DND-41 (cell line): ENCODE measurements at regions not wholly inside any gene's neighbourhood (a gene's known extent, or its start where the extent isn't known, plus 50 kb on each side); places are given as distances from the start of the nearest gene placed in this dataset.

Experiments
- ATAC-seq: fragments of 200-7000 bp; cut with Tn5 transposase; 3 replicates; pipeline ENCODE4 v1.9.1; 2021; ENCODE audit warnings: low read depth; ENCODE audit not compliant: insufficient read depth
- DNase-seq: peaks from one replicate; pipeline ENCODE4 v3.0.0-alpha.2; 2020
- H2AFZ ChIP-seq: 2 replicates; pipeline ENCODE4 v1.6.0; 2012; ENCODE audit warnings: low read depth, low read length
- H3K27ac ChIP-seq: 2 replicates; pipeline ENCODE4 v1.5.1; 2012; ENCODE audit warnings: low read length, inconsistent platforms
- H3K27me3 ChIP-seq: fragments of 200-600 bp; sonication (generic); 2 replicates; pipeline ENCODE4 v1.6.0; 2012; ENCODE audit warnings: low read length, mild to moderate bottlenecking, inconsistent platforms; ENCODE audit not compliant: insufficient read depth, poor library complexity
- H3K36me3 ChIP-seq: 2 replicates; pipeline ENCODE4 v1.5.1; 2012; ENCODE audit warnings: low read length, inconsistent platforms; ENCODE audit not compliant: insufficient read depth
- H3K4me1 ChIP-seq: 2 replicates; pipeline ENCODE4 v1.5.1; 2012; ENCODE audit warnings: mild to moderate bottlenecking, low read length; ENCODE audit not compliant: insufficient read depth
- H3K4me2 ChIP-seq: 2 replicates; pipeline ENCODE4 v1.6.0; 2012; ENCODE audit warnings: mild to moderate bottlenecking, moderate library complexity, low read length, inconsistent platforms; ENCODE audit not compliant: insufficient read depth
- H3K4me3 ChIP-seq, 2 experiments: fragments of 200-600 bp in 1 of 2; shearing (Covaris generic) in 1 of 2; 2 replicates each; pipeline ENCODE4 v1.5.1; 2012 to 2016; ENCODE audit warnings: inconsistent platforms in 2 of 2, low read length in 2 of 2, mild to moderate bottlenecking in 2 of 2, low read depth in 1 of 2, moderate library complexity in 1 of 2
- H3K79me2 ChIP-seq: 2 replicates; pipeline ENCODE4 v1.6.0; 2012; ENCODE audit warnings: low read length, inconsistent platforms; ENCODE audit not compliant: insufficient read depth
- H3K9ac ChIP-seq: 2 replicates; pipeline ENCODE4 v1.6.0; 2012; ENCODE audit warnings: low read depth, mild to moderate bottlenecking, inconsistent platforms, low read length, moderate library complexity
- H3K9me3 ChIP-seq: 2 replicates; pipeline ENCODE4 v1.5.1; 2012; ENCODE audit warnings: low read length, moderate library complexity, mild to moderate bottlenecking, inconsistent platforms; ENCODE audit not compliant: insufficient read depth, severe bottlenecking
- H4K20me1 ChIP-seq: 2 replicates; pipeline ENCODE4 v1.6.0; 2012; ENCODE audit warnings: low read length; ENCODE audit not compliant: insufficient read depth
- EZH2 ChIP-seq: IDR thresholded peaks from 3 replicates; pipeline ENCODE4 v1.6.1; 2012; ENCODE audit warnings: borderline replicate concordance, low read depth, mild to moderate bottlenecking, moderate library complexity, low read length, inconsistent platforms; ENCODE audit not compliant: severe bottlenecking
- TF ChIP-seq, protein P1 (sequence below): IDR thresholded peaks from 2 replicates; pipeline ENCODE4 v1.5.1; 2012; ENCODE audit warnings: borderline replicate concordance, low read length, moderate library complexity, mild to moderate bottlenecking; ENCODE audit not compliant: poor library complexity, severe bottlenecking; ENCODE audit errors: extremely low read depth

DNA sequence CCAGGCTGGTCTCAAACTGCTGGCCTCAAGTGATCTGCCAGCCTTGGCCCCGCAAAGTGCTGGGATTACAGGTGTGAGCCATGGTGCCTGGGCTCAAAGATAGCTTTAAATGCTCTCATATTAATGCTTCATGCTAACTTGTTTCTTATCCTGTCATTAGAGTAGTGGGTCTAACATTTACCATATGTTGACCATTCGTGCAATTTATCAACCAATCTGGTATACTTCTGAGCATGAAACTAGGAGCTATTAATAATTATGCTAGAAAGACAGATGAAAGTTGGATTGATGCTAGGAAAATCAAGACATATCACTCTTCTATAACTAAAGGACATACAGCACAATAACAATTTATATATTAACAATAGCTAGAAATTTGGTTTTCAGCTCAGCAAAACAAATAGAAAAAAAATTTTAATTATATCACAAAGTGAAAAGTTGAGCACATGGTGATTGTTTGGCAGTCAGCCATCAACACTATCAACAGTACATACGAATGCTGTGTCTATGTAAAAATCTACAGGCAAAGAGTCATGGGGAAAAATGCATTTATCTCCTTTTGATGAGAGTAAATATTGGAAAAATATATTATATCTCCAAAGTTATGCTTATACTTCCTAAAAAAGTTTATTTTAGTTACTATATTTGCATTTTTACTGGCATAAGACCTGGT lies 112.1 kb upstream of the ABCB5 start:
- Histone ChIP-seq H3K27ac (no peak overlapping the region), H4K20me1 (no peaks in the 10 kb centered on the region), H3K4me1 (no peaks in the 10 kb centered on the region), H2AFZ (no peak overlapping the region), H3K36me3 (no peaks in the 10 kb centered on the region), H3K4me2 (no peak overlapping the region), H3K4me3 (no peak overlapping the region), H3K79me2 (no peaks in the 10 kb centered on the region), H3K9me3 (no peaks in the 10 kb centered on the region), H3K9ac (no peak overlapping the region), H3K27me3 (no peaks in the 10 kb centered on the region)
- ATAC-seq (no peak), DNase-seq (no peak)
- TF ChIP-seq, protein P1, sequence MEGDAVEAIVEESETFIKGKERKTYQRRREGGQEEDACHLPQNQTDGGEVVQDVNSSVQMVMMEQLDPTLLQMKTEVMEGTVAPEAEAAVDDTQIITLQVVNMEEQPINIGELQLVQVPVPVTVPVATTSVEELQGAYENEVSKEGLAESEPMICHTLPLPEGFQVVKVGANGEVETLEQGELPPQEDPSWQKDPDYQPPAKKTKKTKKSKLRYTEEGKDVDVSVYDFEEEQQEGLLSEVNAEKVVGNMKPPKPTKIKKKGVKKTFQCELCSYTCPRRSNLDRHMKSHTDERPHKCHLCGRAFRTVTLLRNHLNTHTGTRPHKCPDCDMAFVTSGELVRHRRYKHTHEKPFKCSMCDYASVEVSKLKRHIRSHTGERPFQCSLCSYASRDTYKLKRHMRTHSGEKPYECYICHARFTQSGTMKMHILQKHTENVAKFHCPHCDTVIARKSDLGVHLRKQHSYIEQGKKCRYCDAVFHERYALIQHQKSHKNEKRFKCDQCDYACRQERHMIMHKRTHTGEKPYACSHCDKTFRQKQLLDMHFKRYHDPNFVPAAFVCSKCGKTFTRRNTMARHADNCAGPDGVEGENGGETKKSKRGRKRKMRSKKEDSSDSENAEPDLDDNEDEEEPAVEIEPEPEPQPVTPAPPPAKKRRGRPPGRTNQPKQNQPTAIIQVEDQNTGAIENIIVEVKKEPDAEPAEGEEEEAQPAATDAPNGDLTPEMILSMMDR = no peak
- no peak for TF ChIP-seq EZH2

GRCh38 chr7:20504060-20504459 lies 111.4 kb upstream of the ABCB5 start:
- Histone ChIP-seq H3K9ac (no peak overlapping the region), H3K4me1 (no peaks in the 10 kb centered on the region), H2AFZ (no peak overlapping the region), H3K9me3 (no peaks in the 10 kb centered on the region), H3K36me3 (no peaks in the 10 kb centered on the region), H3K4me3 (no peak overlapping the region), H3K27me3 (no peaks in the 10 kb centered on the region), H3K4me2 (no peak overlapping the region), H3K79me2 (no peaks in the 10 kb centered on the region), H4K20me1 (no peaks in the 10 kb centered on the region), H3K27ac (no peak overlapping the region)
- no peak for DNase-seq
- ATAC-seq = no peak
- TF ChIP-seq, protein P1 = no peak
- TF ChIP-seq EZH2 = no peak

DNA sequence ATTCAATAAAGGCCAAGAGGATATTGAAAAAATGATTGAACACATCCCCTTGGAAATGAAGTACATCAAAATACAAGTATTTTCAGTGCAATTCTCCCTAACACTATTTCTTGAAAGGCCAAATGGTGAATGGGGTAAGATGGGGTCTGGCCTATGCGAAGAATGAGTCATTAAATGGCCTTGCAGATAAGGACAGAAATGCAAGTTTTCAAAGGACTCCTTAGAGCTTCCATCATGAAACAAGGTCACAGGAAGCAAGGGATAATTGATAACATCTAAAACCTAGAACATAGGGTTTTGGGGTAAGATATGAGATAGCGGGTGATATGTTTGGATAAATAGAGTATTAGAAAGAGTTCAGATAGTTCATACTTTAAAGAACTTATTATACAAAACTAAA lies 109.3 kb upstream of the ABCB5 start:
- no peaks in the 10 kb centered on the region for H3K4me1 ChIP-seq
- H3K4me3 ChIP-seq = no peak overlapping the region
- no peaks in the 10 kb centered on the region for H4K20me1 ChIP-seq
- ATAC-seq = no peak
- H3K4me2 ChIP-seq = no peak overlapping the region
- H3K27ac ChIP-seq = no peak overlapping the region
- H2AFZ ChIP-seq = no peak overlapping the region
- no peaks in the 10 kb centered on the region for H3K79me2 ChIP-seq
- H3K36me3 ChIP-seq = no peaks in the 10 kb centered on the region
- no peak for DNase-seq
- H3K9ac ChIP-seq = no peak overlapping the region
- TF ChIP-seq, protein P1 = no peak
- TF ChIP-seq EZH2 = no peak
- no peaks in the 10 kb centered on the region for H3K27me3 ChIP-seq
- H3K9me3 ChIP-seq = no peaks in the 10 kb centered on the region

GRCh38 chr7:20507157-20507556 lies 108.3 kb upstream of the ABCB5 start:
- Histone ChIP-seq H3K4me2 (no peak overlapping the region), H3K9ac (no peak overlapping the region), H3K27me3 (no peaks in the 10 kb centered on the region), H3K4me1 (no peaks in the 10 kb centered on the region), H3K36me3 (no peaks in the 10 kb centered on the region), H3K79me2 (no peaks in the 10 kb centered on the region), H3K9me3 (no peaks in the 10 kb centered on the region), H3K4me3 (no peak overlapping the region), H4K20me1 (no peaks in the 10 kb centered on the region), H2AFZ (no peak overlapping the region), H3K27ac (no peak overlapping the region)
- DNase-seq = no peak
- TF ChIP-seq EZH2 = no peak
- TF ChIP-seq, protein P1 = no peak
- ATAC-seq = no peak
